Left ventricle myocardium inferior (tissue), 1 donor: ENCODE measurements at regions not wholly inside any gene's neighbourhood (a gene's known extent, or its start where the extent isn't known, plus 50 kb on each side); places are given as distances from the start of the nearest gene placed in this dataset.

Experiments
- DNase-seq: peaks from one replicate; pipeline ENCODE4 v3.0.0-alpha.2; 2020
- H3K27ac ChIP-seq: fragments of 200-600 bp; replicated peaks from 2 replicates; pipeline ENCODE4 v1.8.0; 2021
- H3K27me3 ChIP-seq: fragments of 200-600 bp; 2 replicates; pipeline ENCODE4 v1.8.0; 2021; ENCODE audit warnings: low read depth
- H3K36me3 ChIP-seq: fragments of 200-600 bp; 2 replicates; pipeline ENCODE4 v1.8.0; 2021
- H3K4me1 ChIP-seq: fragments of 200-600 bp; 2 replicates; pipeline ENCODE4 v1.8.0; 2021
- H3K4me3 ChIP-seq: fragments of 200-600 bp; 2 replicates; pipeline ENCODE4 v1.8.0; 2021; ENCODE audit warnings: mild to moderate bottlenecking, moderate library complexity
- H3K9me3 ChIP-seq: fragments of 200-600 bp; replicated peaks from 2 replicates; pipeline ENCODE4 v1.8.0; 2021
- CTCF ChIP-seq: fragments of 200-600 bp; IDR thresholded peaks from 2 replicates; pipeline ENCODE4 v1.8.0; 2021; ENCODE audit warnings: antibody characterized with exemption, mild to moderate bottlenecking, borderline replicate concordance
- intact Hi-C: fragments of 100-400 bp; cut with micrococcal nuclease; formaldehyde crosslinking; loops from one replicate; pipeline ENCODE4 v1.11.0; 2022
- donor health status: DM: no; HTN: yes; CAD: no; lungs with severe emphysema.

GRCh38 chr16:60077861-60078260 lies 1343.7 kb upstream of the GOT2 start:
- no peaks in the 10 kb centered on the region for H3K27me3 ChIP-seq
- no peak for DNase-seq
- intact Hi-C loops, result no loop called here
- H3K4me1 ChIP-seq, result no peaks in the 10 kb centered on the region
- H3K9me3 ChIP-seq, result no peaks in the 10 kb centered on the region
- TF ChIP-seq CTCF, result no peak
- no peaks in the 10 kb centered on the region for H3K36me3 ChIP-seq
- H3K4me3 ChIP-seq, result no peak overlapping the region
- H3K27ac ChIP-seq, result no peak overlapping the region

- Histone ChIP-seq H3K27me3 (no peaks in the 10 kb centered on the region), H3K27ac (no peak overlapping the region), H3K36me3 (no peaks in the 10 kb centered on the region), H3K4me3 (no peak overlapping the region), H3K9me3 (no peaks in the 10 kb centered on the region), H3K4me1 (no peaks in the 10 kb centered on the region)
- no peak for TF ChIP-seq CTCF
- DNase-seq, result no peak
- intact Hi-C loops, result no loop called here
Measured at GRCh38 chr16:60074378-60074777, 1340.3 kb upstream of the GOT2 start.

GRCh38 chr16:60073376-60073775 lies 1339.3 kb upstream of the GOT2 start:
- Histone ChIP-seq H3K4me1 (no peaks in the 10 kb centered on the region), H3K9me3 (no peaks in the 10 kb centered on the region), H3K36me3 (no peaks in the 10 kb centered on the region), H3K4me3 (no peak overlapping the region), H3K27ac (no peak overlapping the region), H3K27me3 (no peaks in the 10 kb centered on the region)
- no peak for TF ChIP-seq CTCF
- intact Hi-C loops, result no loop called here
- no peak for DNase-seq

GRCh38 chr16:60064026-60064425 lies 1329.9 kb upstream of the GOT2 start:
- no peak for DNase-seq
- no peak for TF ChIP-seq CTCF
- no peak overlapping the region for H3K27ac ChIP-seq
- no peaks in the 10 kb centered on the region for H3K27me3 ChIP-seq
- intact Hi-C loops, result no loop called here
- no peak overlapping the region for H3K4me3 ChIP-seq
- H3K9me3 ChIP-seq, result no peaks in the 10 kb centered on the region
- H3K4me1 ChIP-seq, result no peaks in the 10 kb centered on the region
- no peaks in the 10 kb centered on the region for H3K36me3 ChIP-seq

- Histone ChIP-seq H3K36me3 (no peaks in the 10 kb centered on the region), H3K9me3 (no peaks in the 10 kb centered on the region), H3K4me3 (no peak overlapping the region), H3K27me3 (no peaks in the 10 kb centered on the region), H3K4me1 (no peaks in the 10 kb centered on the region), H3K27ac (no peak overlapping the region)
- DNase-seq, result no peak
- no peak for TF ChIP-seq CTCF
- intact Hi-C loops, result no loop called here
Measured at GRCh38 chr16:60061396-60061795, 1327.3 kb upstream of the GOT2 start.

GRCh38 chr16:60060731-60061130 lies 1326.6 kb upstream of the GOT2 start:
- Histone ChIP-seq H3K4me3 (no peak overlapping the region), H3K4me1 (no peaks in the 10 kb centered on the region), H3K36me3 (no peaks in the 10 kb centered on the region), H3K9me3 (peaks cover 6% of the 10 kb centered on the region), H3K27me3 (no peaks in the 10 kb centered on the region), H3K27ac (no peak overlapping the region)
- no peak for TF ChIP-seq CTCF
- intact Hi-C loops, result no loop called here
- no peak for DNase-seq
